Uterus (tissue), 2 donors: ENCODE measurements at regions not wholly inside any gene's neighbourhood (a gene's known extent, or its start where the extent isn't known, plus 50 kb on each side); places are given as distances from the start of the nearest gene placed in this dataset.

Experiments used
- CTCF ChIP-seq, 4 experiments: fragments of 200-600 bp in 2 of 4; fragments of 450-650 bp in 2 of 4; sonication (generic) in 2 of 4; IDR thresholded peaks; one replicate each; pipeline ENCODE4 v1.5.1; 2016 to 2019; ENCODE audit warnings: antibody characterized with exemption in 4 of 4, mild to moderate bottlenecking in 2 of 4, moderate library complexity in 1 of 4
- POLR2A ChIP-seq, 2 donors: fragments of 450-650 bp; IDR thresholded peaks; one replicate each; pipeline ENCODE4 v1.6.1; 2016; ENCODE audit warnings: antibody characterized with exemption in 2 of 2, mild to moderate bottlenecking in 1 of 2, moderate library complexity in 1 of 2

- TF ChIP-seq POLR2A (IDR thresholded peaks at IDR 0.05), result no peak
- TF ChIP-seq CTCF (IDR thresholded peaks at IDR 0.05), result no peak
These were observed 125.0 kb upstream of the PJA1 start for GRCh38 chrX:69290292-69290691.
